ENCODE measurements at regions not wholly inside any gene's neighbourhood (a gene's known extent, or its start where the extent isn't known, plus 50 kb on each side); places are given as distances from the start of the nearest gene placed in this dataset.

- no peaks in the 10 kb centered on the region for H3K36me3 ChIP-seq (ENCODE audit: control insufficient read depth, insufficient read depth, low read length)
Observed at GRCh38 chr20:19095762-19096161, 116.7 kb upstream of the SLC24A3 start.

DNA sequence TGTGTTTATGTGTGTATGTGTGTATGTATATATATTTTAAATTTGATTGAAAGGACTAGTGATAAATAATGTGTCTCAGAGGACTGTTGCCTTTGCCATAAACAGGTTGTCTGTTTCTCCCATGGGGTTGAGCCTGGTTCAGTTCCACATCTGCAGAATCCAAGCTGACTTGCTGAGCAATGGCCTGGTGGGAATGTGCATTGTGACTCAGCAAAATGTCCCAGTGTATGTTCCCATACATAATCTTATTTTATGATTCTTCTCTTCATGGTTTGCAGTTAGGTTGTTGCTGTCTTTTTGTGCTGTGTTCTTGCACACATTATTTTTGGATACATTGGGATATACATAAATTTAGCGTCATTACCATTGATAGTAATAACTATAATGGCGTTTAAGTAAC is 115.6 kb upstream of the SLC24A3 start:
- H3K9ac ChIP-seq (ENCODE audit: low read length) = no peak overlapping the region
- H3K4me3 ChIP-seq (ENCODE audit: low read length) = no peak overlapping the region
- H3K4me1 ChIP-seq (ENCODE audit: control insufficient read depth, insufficient read depth, low read length) = peaks cover 34% of the 10 kb centered on the region
- H3K27me3 ChIP-seq (ENCODE audit: control insufficient read depth, insufficient read depth, low read length) = no peaks in the 10 kb centered on the region
- H3K36me3 ChIP-seq (ENCODE audit: control insufficient read depth, insufficient read depth, low read length) = no peaks in the 10 kb centered on the region
- no peaks in the 10 kb centered on the region for H3K9me3 ChIP-seq (ENCODE audit: control insufficient read depth, low read length)

More at GRCh38 chr20:19095762-19096161, 116.7 kb upstream of the SLC24A3 start:
- no peak overlapping the region for H3K9ac ChIP-seq (ENCODE audit: low read length)
- peaks cover 34% of the 10 kb centered on the region for H3K4me1 ChIP-seq (ENCODE audit: control insufficient read depth, insufficient read depth, low read length)
- no peaks in the 10 kb centered on the region for H3K9me3 ChIP-seq (ENCODE audit: control insufficient read depth, low read length)
- no peaks in the 10 kb centered on the region for H3K27me3 ChIP-seq (ENCODE audit: control insufficient read depth, insufficient read depth, low read length)
- H3K4me3 ChIP-seq (ENCODE audit: low read length) = no peak overlapping the region

DNA sequence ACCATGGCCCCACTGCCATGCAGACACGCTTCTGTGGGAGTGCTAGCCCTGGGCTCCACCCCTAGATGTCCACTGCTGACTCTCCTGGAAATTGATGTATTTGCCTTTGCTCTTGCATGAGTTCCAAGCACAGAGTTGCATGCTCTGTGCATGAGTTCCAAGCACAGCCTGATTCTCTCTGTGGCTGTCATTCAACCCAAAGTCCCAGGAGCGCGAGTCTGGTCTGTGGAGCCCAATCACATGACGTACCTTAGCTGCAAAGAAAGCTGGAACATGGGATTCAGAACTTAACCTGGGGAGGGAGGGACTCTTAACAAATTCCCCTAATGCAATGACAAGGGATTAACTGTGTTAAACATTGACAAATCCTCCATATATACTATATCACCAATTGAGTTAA is 114.3 kb upstream of the SLC24A3 start:
- H3K4me3 ChIP-seq (ENCODE audit: low read length) = no peak overlapping the region

GRCh38 chr20:19098806-19099578 is 113.5 kb upstream of the SLC24A3 start:
- Histone ChIP-seq H3K9me3 (ENCODE audit: control insufficient read depth, low read length) (no peaks in the 10 kb centered on the region), H3K9ac (ENCODE audit: low read length) (no peak overlapping the region), H3K4me1 (ENCODE audit: control insufficient read depth, insufficient read depth, low read length) (peaks cover 34% of the 10 kb centered on the region), H3K4me3 (ENCODE audit: low read length) (no peak overlapping the region), H3K36me3 (ENCODE audit: control insufficient read depth, insufficient read depth, low read length) (no peaks in the 10 kb centered on the region), H3K27me3 (ENCODE audit: control insufficient read depth, insufficient read depth, low read length) (no peaks in the 10 kb centered on the region)

More for the DNA sequence above, 114.3 kb upstream of the SLC24A3 start:
- Histone ChIP-seq H3K36me3 (ENCODE audit: control insufficient read depth, insufficient read depth, low read length) (no peaks in the 10 kb centered on the region), H3K4me1 (ENCODE audit: control insufficient read depth, insufficient read depth, low read length) (peaks cover 34% of the 10 kb centered on the region), H3K9me3 (ENCODE audit: control insufficient read depth, low read length) (no peaks in the 10 kb centered on the region), H3K27me3 (ENCODE audit: control insufficient read depth, insufficient read depth, low read length) (no peaks in the 10 kb centered on the region), H3K9ac (ENCODE audit: low read length) (no peak overlapping the region)

GRCh38 chr20:19099596-19100545 is 112.6 kb upstream of the SLC24A3 start:
- Histone ChIP-seq H3K4me1 (ENCODE audit: control insufficient read depth, insufficient read depth, low read length) (peaks cover 34% of the 10 kb centered on the region), H3K4me3 (ENCODE audit: low read length) (no peak overlapping the region), H3K27me3 (ENCODE audit: control insufficient read depth, insufficient read depth, low read length) (no peaks in the 10 kb centered on the region), H3K36me3 (ENCODE audit: control insufficient read depth, insufficient read depth, low read length) (no peaks in the 10 kb centered on the region), H3K9me3 (ENCODE audit: control insufficient read depth, low read length) (no peaks in the 10 kb centered on the region), H3K9ac (ENCODE audit: low read length) (no peak overlapping the region)

- H3K9me3 ChIP-seq (ENCODE audit: control insufficient read depth, low read length) = no peaks in the 10 kb centered on the region
- no peak overlapping the region for H3K4me3 ChIP-seq (ENCODE audit: low read length)
- no peak overlapping the region for H3K9ac ChIP-seq (ENCODE audit: low read length)
- no peaks in the 10 kb centered on the region for H3K27me3 ChIP-seq (ENCODE audit: control insufficient read depth, insufficient read depth, low read length)
- no peaks in the 10 kb centered on the region for H3K36me3 ChIP-seq (ENCODE audit: control insufficient read depth, insufficient read depth, low read length)
- peaks cover 26% of the 10 kb centered on the region for H3K4me1 ChIP-seq (ENCODE audit: control insufficient read depth, insufficient read depth, low read length)
Observed at GRCh38 chr20:19100975-19101374, 111.5 kb upstream of the SLC24A3 start.

GRCh38 chr20:19104186-19104585 is 108.3 kb upstream of the SLC24A3 start:
- no peak overlapping the region for H3K4me3 ChIP-seq (ENCODE audit: low read length)
- no peaks in the 10 kb centered on the region for H3K9me3 ChIP-seq (ENCODE audit: control insufficient read depth, low read length)
- no peaks in the 10 kb centered on the region for H3K27me3 ChIP-seq (ENCODE audit: control insufficient read depth, insufficient read depth, low read length)
- no peak overlapping the region for H3K9ac ChIP-seq (ENCODE audit: low read length)
- no peaks in the 10 kb centered on the region for H3K36me3 ChIP-seq (ENCODE audit: control insufficient read depth, insufficient read depth, low read length)
- peaks cover 11% of the 10 kb centered on the region for H3K4me1 ChIP-seq (ENCODE audit: control insufficient read depth, insufficient read depth, low read length)

- H3K36me3 ChIP-seq (ENCODE audit: control insufficient read depth, insufficient read depth, low read length) = no peaks in the 10 kb centered on the region
- no peaks in the 10 kb centered on the region for H3K27me3 ChIP-seq (ENCODE audit: control insufficient read depth, insufficient read depth, low read length)
- no peaks in the 10 kb centered on the region for H3K4me1 ChIP-seq (ENCODE audit: control insufficient read depth, insufficient read depth, low read length)
- H3K9ac ChIP-seq (ENCODE audit: low read length) = no peak overlapping the region
- H3K9me3 ChIP-seq (ENCODE audit: control insufficient read depth, low read length) = no peaks in the 10 kb centered on the region
- H3K4me3 ChIP-seq (ENCODE audit: low read length) = no peak overlapping the region
Observed at GRCh38 chr20:19108155-19108554, 104.3 kb upstream of the SLC24A3 start.

DNA sequence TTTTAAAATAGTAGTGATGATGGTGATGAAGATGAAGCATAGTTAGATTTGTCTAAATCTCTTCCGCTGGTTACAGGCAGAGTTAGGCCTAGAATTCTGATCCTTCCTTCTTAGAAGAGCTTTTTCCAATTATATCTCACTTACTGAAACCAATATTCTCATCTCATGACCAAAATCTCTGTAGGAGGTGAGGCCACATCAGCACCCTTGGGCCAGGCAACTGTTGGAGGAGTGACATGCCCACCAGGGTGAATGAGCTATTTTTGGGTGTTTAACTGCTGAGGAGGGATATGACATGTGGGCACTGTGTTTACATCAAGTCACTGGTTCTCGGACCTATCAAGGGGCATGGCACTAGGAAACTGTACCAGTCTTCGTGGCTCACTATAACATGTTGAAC is 102.2 kb upstream of the SLC24A3 start:
- no peak overlapping the region for H3K9ac ChIP-seq (ENCODE audit: low read length)
- no peaks in the 10 kb centered on the region for H3K4me1 ChIP-seq (ENCODE audit: control insufficient read depth, insufficient read depth, low read length)
- H3K27me3 ChIP-seq (ENCODE audit: control insufficient read depth, insufficient read depth, low read length) = no peaks in the 10 kb centered on the region
- H3K9me3 ChIP-seq (ENCODE audit: control insufficient read depth, low read length) = no peaks in the 10 kb centered on the region
- no peak overlapping the region for H3K4me3 ChIP-seq (ENCODE audit: low read length)
- no peaks in the 10 kb centered on the region for H3K36me3 ChIP-seq (ENCODE audit: control insufficient read depth, insufficient read depth, low read length)

GRCh38 chr20:19110881-19111460 is 101.5 kb upstream of the SLC24A3 start:
- no peaks in the 10 kb centered on the region for H3K9me3 ChIP-seq (ENCODE audit: control insufficient read depth, low read length)
- no peak overlapping the region for H3K4me3 ChIP-seq (ENCODE audit: low read length)
- no peak overlapping the region for H3K9ac ChIP-seq (ENCODE audit: low read length)
- H3K27me3 ChIP-seq (ENCODE audit: control insufficient read depth, insufficient read depth, low read length) = no peaks in the 10 kb centered on the region
- H3K4me1 ChIP-seq (ENCODE audit: control insufficient read depth, insufficient read depth, low read length) = no peaks in the 10 kb centered on the region
- no peaks in the 10 kb centered on the region for H3K36me3 ChIP-seq (ENCODE audit: control insufficient read depth, insufficient read depth, low read length)

- no peaks in the 10 kb centered on the region for H3K36me3 ChIP-seq (ENCODE audit: control insufficient read depth, insufficient read depth, low read length)
- H3K4me1 ChIP-seq (ENCODE audit: control insufficient read depth, insufficient read depth, low read length) = no peaks in the 10 kb centered on the region
- no peaks in the 10 kb centered on the region for H3K9me3 ChIP-seq (ENCODE audit: control insufficient read depth, low read length)
- no peak overlapping the region for H3K9ac ChIP-seq (ENCODE audit: low read length)
- no peaks in the 10 kb centered on the region for H3K27me3 ChIP-seq (ENCODE audit: control insufficient read depth, insufficient read depth, low read length)
- H3K4me3 ChIP-seq (ENCODE audit: low read length) = no peak overlapping the region
Observed at GRCh38 chr20:19112828-19113227, 99.6 kb upstream of the SLC24A3 start.
